ENCODE measurements at regions not wholly inside any gene's neighbourhood (a gene's known extent, or its start where the extent isn't known, plus 50 kb on each side); places are given as distances from the start of the nearest gene placed in this dataset.

- Histone ChIP-seq H3K9me3 (no peaks in the 10 kb centered on the region), H3K4me3 (no peak overlapping the region), H3K36me3 (no peaks in the 10 kb centered on the region), H3K27me3 (peaks cover 0 to 6% (median 4%) of the 10 kb centered on the region in 3 donors), H3K4me1 (peaks cover 0 to 15% (median 6%) of the 10 kb centered on the region in 4 donors), H3K27ac (no peak overlapping the region)
- intact Hi-C loops (cut with DNase I) = no loop called here
- no peak for DNase-seq
- TF ChIP-seq, protein P1, sequence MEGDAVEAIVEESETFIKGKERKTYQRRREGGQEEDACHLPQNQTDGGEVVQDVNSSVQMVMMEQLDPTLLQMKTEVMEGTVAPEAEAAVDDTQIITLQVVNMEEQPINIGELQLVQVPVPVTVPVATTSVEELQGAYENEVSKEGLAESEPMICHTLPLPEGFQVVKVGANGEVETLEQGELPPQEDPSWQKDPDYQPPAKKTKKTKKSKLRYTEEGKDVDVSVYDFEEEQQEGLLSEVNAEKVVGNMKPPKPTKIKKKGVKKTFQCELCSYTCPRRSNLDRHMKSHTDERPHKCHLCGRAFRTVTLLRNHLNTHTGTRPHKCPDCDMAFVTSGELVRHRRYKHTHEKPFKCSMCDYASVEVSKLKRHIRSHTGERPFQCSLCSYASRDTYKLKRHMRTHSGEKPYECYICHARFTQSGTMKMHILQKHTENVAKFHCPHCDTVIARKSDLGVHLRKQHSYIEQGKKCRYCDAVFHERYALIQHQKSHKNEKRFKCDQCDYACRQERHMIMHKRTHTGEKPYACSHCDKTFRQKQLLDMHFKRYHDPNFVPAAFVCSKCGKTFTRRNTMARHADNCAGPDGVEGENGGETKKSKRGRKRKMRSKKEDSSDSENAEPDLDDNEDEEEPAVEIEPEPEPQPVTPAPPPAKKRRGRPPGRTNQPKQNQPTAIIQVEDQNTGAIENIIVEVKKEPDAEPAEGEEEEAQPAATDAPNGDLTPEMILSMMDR (IDR thresholded peaks at IDR 0.05) = no peak
- TF ChIP-seq POLR2A (IDR thresholded peaks at IDR 0.05) = no peak
- TF ChIP-seq POLR2AphosphoS5 (IDR thresholded peaks at IDR 0.05) = no peak
- no peak for TF ChIP-seq EP300 (IDR thresholded peaks at IDR 0.05)
- WGBS, 2 donors = 91 to 94% methylated on average over 4 of the region's 4 CpGs
These were observed 1381.9 kb downstream of the TBC1D22A start for GRCh38 chr22:48144318-48144717.

DNA sequence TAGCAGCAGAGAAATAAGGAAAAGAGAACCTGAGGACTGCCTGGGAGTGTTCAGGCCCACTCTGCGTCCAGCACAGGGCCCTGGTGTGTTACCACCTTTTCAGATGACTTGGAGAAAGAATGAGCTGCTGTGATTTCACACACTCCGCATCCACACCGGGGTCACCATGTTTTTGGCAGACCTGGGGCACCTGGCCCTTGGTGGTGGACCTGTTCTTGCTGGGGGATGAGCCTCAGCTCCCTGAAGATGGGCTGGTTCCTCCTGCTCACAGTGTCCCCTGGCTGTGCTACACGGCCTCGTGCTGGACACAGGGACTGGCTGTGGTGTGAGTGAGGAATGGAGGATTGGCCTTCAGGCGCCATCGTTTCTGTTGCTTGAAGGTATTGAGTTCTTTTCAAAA lies 1381.4 kb downstream of the TBC1D22A start:
- TF ChIP-seq, protein P1 (IDR thresholded peaks at IDR 0.05) = no peak
- no peak for TF ChIP-seq EP300 (IDR thresholded peaks at IDR 0.05)
- no peak for TF ChIP-seq POLR2A (IDR thresholded peaks at IDR 0.05)
- no peak for TF ChIP-seq POLR2AphosphoS5 (IDR thresholded peaks at IDR 0.05)
- DNase-seq = no peak
- WGBS, 2 donors = 92 to 94% methylated on average over 7 of the region's 7 CpGs
- Histone ChIP-seq H3K27ac (no peak overlapping the region), H3K9me3 (no peaks in the 10 kb centered on the region), H3K27me3 (peaks cover 0 to 6% (median 4%) of the 10 kb centered on the region in 3 donors), H3K4me3 (no peak overlapping the region), H3K4me1 (peaks cover 0 to 15% (median 6%) of the 10 kb centered on the region in 4 donors), H3K36me3 (no peaks in the 10 kb centered on the region)
- intact Hi-C loops (cut with DNase I) = no loop called here

DNA sequence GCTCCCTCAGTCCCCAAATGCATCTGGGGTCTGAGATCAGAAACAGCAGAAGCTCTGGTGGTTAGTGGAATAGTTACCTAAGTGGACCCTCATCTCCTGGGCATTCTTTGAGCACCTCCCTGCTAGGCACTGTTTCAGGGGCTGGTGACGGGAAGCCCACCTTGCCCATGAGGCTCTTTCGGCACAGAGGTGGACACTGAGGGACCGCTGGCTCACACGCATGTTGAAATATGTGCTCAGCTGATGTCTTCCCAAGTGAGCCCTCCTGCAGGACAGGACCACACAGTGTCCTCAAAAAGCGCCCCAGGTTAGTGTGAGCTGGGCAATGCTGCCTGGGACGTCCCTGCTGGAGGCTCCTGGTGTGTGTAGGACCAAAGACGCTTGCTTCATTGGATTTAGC lies 1379.9 kb downstream of the TBC1D22A start:
- Histone ChIP-seq H3K27me3 (peaks cover 0 to 6% (median 4%) of the 10 kb centered on the region in 3 donors), H3K4me1 (peaks cover 0 to 15% (median 6%) of the 10 kb centered on the region in 4 donors)
- intact Hi-C loops (cut with DNase I) = no loop called here

GRCh38 chr22:48141301-48141700 lies 1378.9 kb downstream of the TBC1D22A start:
- DNase-seq = no peak
- no peak overlapping the region for H3K4me3 ChIP-seq
- H3K27me3 ChIP-seq = peaks cover 0 to 3% (median under 1%) of the 10 kb centered on the region in 3 donors
- intact Hi-C loops (cut with DNase I) = no loop called here
- TF ChIP-seq EP300 (IDR thresholded peaks at IDR 0.05) (no peak), POLR2A (IDR thresholded peaks at IDR 0.05) (no peak), POLR2AphosphoS5 (IDR thresholded peaks at IDR 0.05) (peak in 2 of 4 donors; percentile 57 to 71)
- TF ChIP-seq, protein P1 (IDR thresholded peaks at IDR 0.05) = no peak
- H3K27ac ChIP-seq = no peak overlapping the region
- H3K4me1 ChIP-seq = peaks cover 0 to 15% (median 6%) of the 10 kb centered on the region in 4 donors
- 73 to 76% methylated on average over 10 of the region's 10 CpGs for WGBS, 2 donors
- no peaks in the 10 kb centered on the region for H3K36me3 ChIP-seq
- H3K9me3 ChIP-seq = no peaks in the 10 kb centered on the region

More for the DNA sequence above, 1379.9 kb downstream of the TBC1D22A start:
- no peak for DNase-seq
- H3K27ac ChIP-seq = no peak overlapping the region
- no peak overlapping the region for H3K4me3 ChIP-seq
- no peak for TF ChIP-seq EP300 (IDR thresholded peaks at IDR 0.05)
- no peak for TF ChIP-seq POLR2AphosphoS5 (IDR thresholded peaks at IDR 0.05)
- TF ChIP-seq, protein P1 (IDR thresholded peaks at IDR 0.05) = no peak
- no peak for TF ChIP-seq POLR2A (IDR thresholded peaks at IDR 0.05)
- no peaks in the 10 kb centered on the region for H3K9me3 ChIP-seq
- H3K36me3 ChIP-seq = no peaks in the 10 kb centered on the region
- WGBS, 2 donors = 89 to 92% methylated on average over 7 of the region's 7 CpGs

DNA sequence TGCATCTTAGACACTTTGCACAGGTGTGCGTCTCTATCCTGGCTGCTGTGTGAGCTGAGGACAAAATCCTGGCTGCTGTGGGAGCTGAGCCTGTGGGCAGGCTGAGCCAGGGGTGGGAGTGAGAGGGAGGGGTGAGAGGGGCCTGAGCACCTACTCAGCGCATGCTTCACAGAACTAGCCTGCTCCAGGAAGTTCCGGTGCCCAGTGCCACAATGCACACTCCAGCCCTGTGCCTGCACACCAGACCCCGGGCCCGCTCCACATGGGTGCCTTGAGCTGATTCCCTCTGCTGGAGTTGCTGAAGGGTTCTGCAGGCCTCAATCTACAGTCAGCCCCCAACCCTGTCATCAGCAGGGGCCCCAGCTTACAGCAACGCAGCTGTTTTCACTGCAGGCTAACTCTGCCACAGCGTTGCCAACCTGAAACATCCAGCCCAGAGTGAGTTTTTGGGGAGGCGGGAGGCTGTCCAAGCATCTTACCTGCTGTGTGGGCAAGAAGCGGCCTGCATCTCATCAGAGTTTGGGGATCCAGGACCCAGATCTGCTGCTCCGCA lies 1377.9 kb downstream of the TBC1D22A start:
- 92 to 93% methylated on average over 10 of the region's 10 CpGs for WGBS, 2 donors
- Histone ChIP-seq H3K27me3 (no peaks in the 10 kb centered on the region), H3K4me1 (peaks cover 0 to 15% (median 6%) of the 10 kb centered on the region in 4 donors), H3K9me3 (no peaks in the 10 kb centered on the region), H3K27ac (no peak overlapping the region), H3K4me3 (no peak overlapping the region), H3K36me3 (no peaks in the 10 kb centered on the region)
- no peak for DNase-seq
- no peak for TF ChIP-seq POLR2AphosphoS5 (IDR thresholded peaks at IDR 0.05)
- TF ChIP-seq EP300 (IDR thresholded peaks at IDR 0.05) = no peak
- intact Hi-C loops (cut with DNase I) = no loop called here
